ENCODE measurements at regions not wholly inside any gene's neighbourhood (a gene's known extent, or its start where the extent isn't known, plus 50 kb on each side); places are given as distances from the start of the nearest gene placed in this dataset.

DNA sequence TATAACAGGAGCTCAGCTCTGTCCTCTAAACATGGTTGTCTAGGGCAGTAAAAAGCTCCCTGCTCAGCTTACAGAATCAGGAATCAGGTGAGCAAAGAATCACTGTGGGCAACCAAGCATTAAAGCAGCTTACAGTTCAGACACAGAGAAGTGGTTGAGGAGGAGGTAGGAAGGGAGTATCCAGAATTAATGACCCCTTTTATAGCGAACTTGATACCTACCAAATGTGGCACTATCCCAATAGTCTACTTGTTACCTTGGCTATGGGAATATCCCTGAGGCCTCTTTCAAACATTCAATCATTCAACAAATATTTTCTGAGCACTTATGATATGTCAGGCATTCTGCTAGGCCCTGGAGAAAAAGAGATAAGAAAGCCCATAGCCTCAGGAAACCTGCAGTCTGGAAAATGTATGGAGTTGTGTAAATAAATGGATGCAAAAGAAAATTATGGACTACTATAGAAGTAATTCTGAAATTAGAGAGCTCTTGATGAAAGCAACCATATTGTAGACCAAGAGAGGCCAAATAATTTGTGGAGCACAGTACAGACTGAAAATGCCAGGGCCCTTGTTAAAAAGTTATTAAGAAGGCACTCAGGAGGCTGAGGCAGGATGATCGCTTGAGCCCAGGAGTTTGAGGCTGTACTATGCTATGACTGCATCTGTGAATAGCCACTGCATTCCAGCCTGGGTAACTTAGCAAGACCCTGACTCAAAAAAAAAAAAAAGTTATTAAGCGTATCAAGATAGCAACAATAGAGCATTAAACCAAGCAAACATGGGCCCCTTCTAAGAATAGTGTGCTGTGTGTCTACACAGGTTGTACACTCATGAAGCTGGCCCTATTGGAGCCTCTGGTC is 134.0 kb upstream of the CPSF6 start:
- Histone ChIP-seq H3K36me3 (ENCODE audit: insufficient read depth, low read length) (no peaks in the 10 kb centered on the region), H3K27me3 (ENCODE audit: insufficient read depth, low read length) (peaks cover 9% of the 10 kb centered on the region), H3K9me3 (ENCODE audit: low read depth, low read length) (no peaks in the 10 kb centered on the region), H3K4me3 (ENCODE audit: insufficient read depth, low read length) (no peak overlapping the region), H2AFZ (ENCODE audit: low read length) (no peak overlapping the region), H3K79me2 (ENCODE audit: insufficient read depth, low read length) (no peaks in the 10 kb centered on the region), H4K20me1 (ENCODE audit: insufficient read depth, low read length) (no peaks in the 10 kb centered on the region), H3K27ac (ENCODE audit: low read depth, low read length) (no peak overlapping the region), H3K4me2 (ENCODE audit: insufficient read depth, low read length) (no peak overlapping the region), H3K4me1 (ENCODE audit: insufficient read depth, low read length) (no peaks in the 10 kb centered on the region)
- no peak for DNase-seq (ENCODE audit: insufficient read length, low spot score, missing footprints)
- TF ChIP-seq, protein P1, sequence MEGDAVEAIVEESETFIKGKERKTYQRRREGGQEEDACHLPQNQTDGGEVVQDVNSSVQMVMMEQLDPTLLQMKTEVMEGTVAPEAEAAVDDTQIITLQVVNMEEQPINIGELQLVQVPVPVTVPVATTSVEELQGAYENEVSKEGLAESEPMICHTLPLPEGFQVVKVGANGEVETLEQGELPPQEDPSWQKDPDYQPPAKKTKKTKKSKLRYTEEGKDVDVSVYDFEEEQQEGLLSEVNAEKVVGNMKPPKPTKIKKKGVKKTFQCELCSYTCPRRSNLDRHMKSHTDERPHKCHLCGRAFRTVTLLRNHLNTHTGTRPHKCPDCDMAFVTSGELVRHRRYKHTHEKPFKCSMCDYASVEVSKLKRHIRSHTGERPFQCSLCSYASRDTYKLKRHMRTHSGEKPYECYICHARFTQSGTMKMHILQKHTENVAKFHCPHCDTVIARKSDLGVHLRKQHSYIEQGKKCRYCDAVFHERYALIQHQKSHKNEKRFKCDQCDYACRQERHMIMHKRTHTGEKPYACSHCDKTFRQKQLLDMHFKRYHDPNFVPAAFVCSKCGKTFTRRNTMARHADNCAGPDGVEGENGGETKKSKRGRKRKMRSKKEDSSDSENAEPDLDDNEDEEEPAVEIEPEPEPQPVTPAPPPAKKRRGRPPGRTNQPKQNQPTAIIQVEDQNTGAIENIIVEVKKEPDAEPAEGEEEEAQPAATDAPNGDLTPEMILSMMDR (IDR thresholded peaks at IDR 0.05; ENCODE audit: extremely low read depth, low read depth, low read length), result no peak

DNA sequence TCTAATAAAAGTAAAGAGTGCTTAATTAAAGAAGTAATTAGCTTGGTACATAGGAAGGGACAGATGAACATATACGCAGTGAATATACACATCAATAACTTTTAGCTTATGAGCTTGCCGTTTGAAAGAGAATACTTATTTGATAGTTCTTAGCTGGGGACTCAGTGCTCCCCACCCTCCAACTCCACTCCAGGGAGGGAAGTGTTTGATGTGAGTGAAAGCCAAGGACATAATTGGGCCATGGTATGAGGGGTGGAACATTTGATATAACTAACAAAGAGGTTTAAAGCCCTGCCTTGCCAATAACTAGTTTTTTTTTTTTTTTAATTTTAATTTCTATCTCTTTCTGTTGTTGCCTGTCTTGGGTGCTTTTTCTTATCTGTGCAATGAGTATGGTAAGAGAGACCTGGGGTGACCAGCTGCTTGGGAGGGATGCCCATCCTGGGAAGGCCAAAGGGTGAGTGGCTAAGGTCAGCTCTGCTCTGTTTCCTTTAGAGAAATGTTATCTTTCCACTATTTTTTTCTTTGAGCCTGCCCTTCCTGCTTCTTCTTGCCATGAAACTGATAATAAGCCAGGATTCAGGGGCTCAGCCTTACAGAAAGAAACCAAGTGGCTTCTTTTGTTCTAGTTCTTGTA is 132.8 kb upstream of the CPSF6 start:
- H4K20me1 ChIP-seq (ENCODE audit: insufficient read depth, low read length), result no peaks in the 10 kb centered on the region
- H3K79me2 ChIP-seq (ENCODE audit: insufficient read depth, low read length), result no peaks in the 10 kb centered on the region
- peaks cover 9% of the 10 kb centered on the region for H3K27me3 ChIP-seq (ENCODE audit: insufficient read depth, low read length)
- no peak overlapping the region for H3K4me2 ChIP-seq (ENCODE audit: insufficient read depth, low read length)
- TF ChIP-seq, protein P1 (IDR thresholded peaks at IDR 0.05; ENCODE audit: extremely low read depth, low read depth, low read length), result no peak
- H3K4me3 ChIP-seq (ENCODE audit: insufficient read depth, low read length), result no peak overlapping the region
- DNase-seq (ENCODE audit: insufficient read length, low spot score, missing footprints), result no peak
- H3K27ac ChIP-seq (ENCODE audit: low read depth, low read length), result no peak overlapping the region
- H2AFZ ChIP-seq (ENCODE audit: low read length), result no peak overlapping the region
- H3K4me1 ChIP-seq (ENCODE audit: insufficient read depth, low read length), result no peaks in the 10 kb centered on the region
- no peaks in the 10 kb centered on the region for H3K36me3 ChIP-seq (ENCODE audit: insufficient read depth, low read length)
- no peaks in the 10 kb centered on the region for H3K9me3 ChIP-seq (ENCODE audit: low read depth, low read length)

DNA sequence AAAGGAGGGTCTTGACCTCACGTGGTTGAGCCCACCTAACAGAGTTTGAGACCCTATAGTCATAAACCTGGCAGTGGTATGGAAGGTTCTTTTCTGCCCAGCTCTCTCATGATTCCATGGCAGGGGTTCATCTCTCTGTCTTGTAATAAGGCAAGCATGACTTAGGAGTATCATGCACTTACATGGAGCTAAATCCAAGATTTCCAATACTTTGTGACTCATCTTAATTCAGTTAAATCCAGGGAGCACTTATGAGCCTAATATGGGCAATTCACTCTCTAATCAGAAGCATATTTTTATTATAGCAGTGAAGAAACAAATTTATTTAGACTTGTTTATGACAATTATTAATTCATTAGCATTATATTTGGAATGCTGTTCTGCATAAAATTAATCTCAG is 131.8 kb upstream of the CPSF6 start:
- H3K36me3 ChIP-seq (ENCODE audit: insufficient read depth, low read length), result no peaks in the 10 kb centered on the region
- no peak overlapping the region for H3K27ac ChIP-seq (ENCODE audit: low read depth, low read length)
- no peaks in the 10 kb centered on the region for H3K9me3 ChIP-seq (ENCODE audit: low read depth, low read length)
- H2AFZ ChIP-seq (ENCODE audit: low read length), result no peak overlapping the region
- H3K79me2 ChIP-seq (ENCODE audit: insufficient read depth, low read length), result no peaks in the 10 kb centered on the region
- H3K4me2 ChIP-seq (ENCODE audit: insufficient read depth, low read length), result no peak overlapping the region
- no peaks in the 10 kb centered on the region for H3K4me1 ChIP-seq (ENCODE audit: insufficient read depth, low read length)
- peaks cover 9% of the 10 kb centered on the region for H3K27me3 ChIP-seq (ENCODE audit: insufficient read depth, low read length)
- no peaks in the 10 kb centered on the region for H4K20me1 ChIP-seq (ENCODE audit: insufficient read depth, low read length)
- DNase-seq (ENCODE audit: insufficient read length, low spot score, missing footprints), result no peak
- TF ChIP-seq, protein P1 (IDR thresholded peaks at IDR 0.05; ENCODE audit: extremely low read depth, low read depth, low read length), result no peak
- no peak overlapping the region for H3K4me3 ChIP-seq (ENCODE audit: insufficient read depth, low read length)

DNA sequence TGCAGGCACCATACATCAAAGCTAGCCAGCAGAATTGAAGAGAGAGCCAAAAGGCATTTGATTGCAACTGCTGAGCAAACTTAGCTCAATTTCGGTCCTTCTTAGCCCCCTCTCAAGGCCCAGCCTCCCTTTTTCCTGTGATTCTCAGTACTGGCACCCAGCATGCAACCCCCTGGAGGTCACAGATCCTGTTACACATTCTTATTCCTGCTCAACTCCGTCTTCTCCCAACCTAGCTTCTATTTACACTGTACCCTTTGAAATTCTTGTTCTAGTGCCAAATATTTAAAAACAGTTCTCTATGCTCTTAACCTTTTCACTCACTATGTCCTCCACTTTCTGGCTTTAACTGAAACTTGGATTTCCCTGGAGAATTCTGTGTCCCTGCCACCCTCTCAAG is 131.3 kb upstream of the CPSF6 start:
- no peaks in the 10 kb centered on the region for H3K4me1 ChIP-seq (ENCODE audit: insufficient read depth, low read length)
- peaks cover 9% of the 10 kb centered on the region for H3K27me3 ChIP-seq (ENCODE audit: insufficient read depth, low read length)
- TF ChIP-seq, protein P1 (IDR thresholded peaks at IDR 0.05; ENCODE audit: extremely low read depth, low read depth, low read length), result no peak
- no peak overlapping the region for H3K4me3 ChIP-seq (ENCODE audit: insufficient read depth, low read length)
- H4K20me1 ChIP-seq (ENCODE audit: insufficient read depth, low read length), result no peaks in the 10 kb centered on the region
- no peak overlapping the region for H3K27ac ChIP-seq (ENCODE audit: low read depth, low read length)
- H3K36me3 ChIP-seq (ENCODE audit: insufficient read depth, low read length), result no peaks in the 10 kb centered on the region
- no peak overlapping the region for H2AFZ ChIP-seq (ENCODE audit: low read length)
- no peak overlapping the region for H3K4me2 ChIP-seq (ENCODE audit: insufficient read depth, low read length)
- no peaks in the 10 kb centered on the region for H3K9me3 ChIP-seq (ENCODE audit: low read depth, low read length)
- H3K79me2 ChIP-seq (ENCODE audit: insufficient read depth, low read length), result no peaks in the 10 kb centered on the region
- DNase-seq (ENCODE audit: insufficient read length, low spot score, missing footprints), result no peak

Measured in osteoblast (primary cell).